Islet of Langerhans (tissue), 1 donor: ENCODE measurements at regions not wholly inside any gene's neighbourhood (a gene's known extent, or its start where the extent isn't known, plus 50 kb on each side); places are given as distances from the start of the nearest gene placed in this dataset.
A peak's percentile ranks its signal among the peaks of the same experiment; 100 is the strongest.

ENCODE experiments used
- FAIRE-seq: peaks from one replicate; lab custom pipeline; 2011; peaks lifted over from hg19 to GRCh38; lab: Jason Lieb, UNC

- FAIRE-seq, result no peak
These were observed 377.9 kb upstream of the ITGA1 start for GRCh38 chr5:52409835-52410234.

- FAIRE-seq, result no peak
These were observed 368.4 kb upstream of the ITGA1 start for GRCh38 chr5:52419357-52419756.

- no peak for FAIRE-seq
These were observed 360.1 kb upstream of the ITGA1 start for GRCh38 chr5:52427615-52428014.

- no peak for FAIRE-seq
These were observed 358.7 kb upstream of the ITGA1 start for GRCh38 chr5:52428977-52429489.

- no peak for FAIRE-seq
These were observed 345.9 kb upstream of the ITGA1 start for GRCh38 chr5:52441768-52442167.

GRCh38 chr5:52443187-52443586, 344.5 kb upstream of the ITGA1 start:
- FAIRE-seq, result no peak

- no peak for FAIRE-seq
These were observed 339.6 kb upstream of the ITGA1 start for GRCh38 chr5:52448111-52448510.

GRCh38 chr5:52449516-52449915, 338.2 kb upstream of the ITGA1 start:
- FAIRE-seq, result no peak

GRCh38 chr5:52452098-52452497, 335.6 kb upstream of the ITGA1 start:
- no peak for FAIRE-seq

- no peak for FAIRE-seq
These were observed 334.5 kb upstream of the ITGA1 start for GRCh38 chr5:52453176-52453575.

GRCh38 chr5:52455920-52456319, 331.8 kb upstream of the ITGA1 start:
- no peak for FAIRE-seq

- FAIRE-seq, result no peak
These were observed 329.9 kb upstream of the ITGA1 start for GRCh38 chr5:52457810-52458209.

- FAIRE-seq, result peak; percentile 97
These were observed 321.6 kb upstream of the ITGA1 start for GRCh38 chr5:52466113-52466512.

- no peak for FAIRE-seq
These were observed 320.8 kb upstream of the ITGA1 start for GRCh38 chr5:52466749-52467520.

GRCh38 chr5:52468976-52469375, 318.7 kb upstream of the ITGA1 start:
- no peak for FAIRE-seq

- FAIRE-seq, result no peak
These were observed 318.3 kb upstream of the ITGA1 start for GRCh38 chr5:52469420-52469819.

GRCh38 chr5:52469835-52470234, 317.9 kb upstream of the ITGA1 start:
- no peak for FAIRE-seq

GRCh38 chr5:52476346-52476745, 311.4 kb upstream of the ITGA1 start:
- FAIRE-seq, result no peak

GRCh38 chr5:52481201-52481600, 306.5 kb upstream of the ITGA1 start:
- FAIRE-seq, result no peak

GRCh38 chr5:52481851-52482250, 305.9 kb upstream of the ITGA1 start:
- no peak for FAIRE-seq

- no peak for FAIRE-seq
These were observed 296.5 kb upstream of the ITGA1 start for GRCh38 chr5:52491071-52491787.

- peak; percentile 100 for FAIRE-seq
These were observed 295.9 kb upstream of the ITGA1 start for GRCh38 chr5:52491818-52492217.

- FAIRE-seq, result no peak
These were observed 290.5 kb upstream of the ITGA1 start for GRCh38 chr5:52497133-52497693.
